GM12878 (cell line): ENCODE measurements at regions not wholly inside any gene's neighbourhood (a gene's known extent, or its start where the extent isn't known, plus 50 kb on each side); places are given as distances from the start of the nearest gene placed in this dataset.

Source experiments
- ATAC-seq: fragments of 200-7000 bp; cut with Tn5 transposase; 3 replicates; pipeline ENCODE4 v1.9.1; 2020; ENCODE audit warnings: mild to moderate bottlenecking, moderate library complexity
- BruUV-seq: library from RNA; stranded (reverse); fragments of 400-500 nt; replicated peaks from 2 replicates; lab custom pipeline; 2021; lab: Mats Ljungman, UMichigan
- CTCF ChIA-PET: fragments of 300-600 bp; sonication (Branson Sonifier 250); formaldehyde crosslinking; extraction: SDS; loops from one replicate; lab custom pipeline; 2021; ENCODE audit warnings: inconsistent platforms; lab: Yijun Ruan, JAX
- POLR2A ChIA-PET: fragments of 350-600 bp; formaldehyde crosslinking; extraction: SDS; loops from one replicate; lab custom pipeline; 2021; ENCODE audit warnings: inconsistent platforms; lab: Charles Lee
- RAD21 ChIA-PET: fragments of 300-600 bp; sonication (Branson Sonifier 250); formaldehyde crosslinking; loops from one replicate; lab custom pipeline; 2023; ENCODE audit warnings: antibody characterized with exemption; ENCODE audit not compliant: unreplicated experiment; lab: Charles Lee
- SMC1A ChIA-PET: fragments of 300-600 bp; sonication (Branson Sonifier 250); formaldehyde crosslinking; loops from one replicate; lab custom pipeline; 2023; ENCODE audit not compliant: unreplicated experiment, uncharacterized antibody; lab: Charles Lee
- DNase-seq: peaks from one replicate; pipeline ENCODE4 v3.0.0-alpha.2; 2011; ENCODE audit warnings: low read depth, low spot score
- FAIRE-seq: peaks from 3 replicates; lab custom pipeline; 2011; peaks lifted over from hg19 to GRCh38; lab: Jason Lieb, UNC
- H2AFZ ChIP-seq: 2 replicates; pipeline ENCODE4 v1.6.0; 2011; ENCODE audit warnings: low read depth, low read length, control low read depth; ENCODE audit not compliant: control insufficient read depth
- H3K27ac ChIP-seq: 2 replicates; pipeline ENCODE4 v1.5.1; 2011; ENCODE audit warnings: control low read depth; ENCODE audit not compliant: control insufficient read depth, insufficient read depth
- H3K27me3 ChIP-seq, 2 experiments: replicated peaks in 1 of 2; 2 replicates each; pipeline versions ENCODE4 v1.6.0 to v1.6.1; 2011; ENCODE audit warnings: low read length in 1 of 2; ENCODE audit not compliant: control insufficient read depth in 2 of 2, insufficient read depth in 2 of 2
- H3K36me3 ChIP-seq, 2 experiments: 2 replicates each; pipeline ENCODE4 v1.5.1; 2011; ENCODE audit warnings: low read length in 1 of 2; ENCODE audit not compliant: control insufficient read depth in 2 of 2, insufficient read depth in 2 of 2
- H3K4me1 ChIP-seq: 2 replicates; pipeline ENCODE4 v1.6.1; 2011; ENCODE audit warnings: mild to moderate bottlenecking, low read length, moderate library complexity, mixed read lengths; ENCODE audit not compliant: control insufficient read depth, insufficient read depth
- H3K4me2 ChIP-seq: 2 replicates; pipeline ENCODE4 v1.6.0; 2011; ENCODE audit warnings: control low read depth; ENCODE audit not compliant: control insufficient read depth, insufficient read depth
- H3K4me3 ChIP-seq: fragments of 200-600 bp; sonication (generic); 2 replicates; pipeline ENCODE4 v1.5.1; 2016
- H3K79me2 ChIP-seq: 2 replicates; pipeline ENCODE4 v1.6.0; 2011; ENCODE audit warnings: low read length; ENCODE audit not compliant: control insufficient read depth, insufficient read depth
- H3K9ac ChIP-seq: 2 replicates; pipeline ENCODE4 v1.8.0; 2011; ENCODE audit warnings: low read length, control low read depth, mixed read lengths; ENCODE audit not compliant: control insufficient read depth, insufficient read depth
- H3K9me3 ChIP-seq: replicated peaks from 3 replicates; pipeline ENCODE4 v1.5.1; 2011; ENCODE audit warnings: mild to moderate bottlenecking, low read length; ENCODE audit not compliant: control insufficient read depth, insufficient read depth
- H4K20me1 ChIP-seq: 2 replicates; pipeline ENCODE4 v1.6.0; 2011; ENCODE audit not compliant: control insufficient read depth, insufficient read depth
- STAT1 ChIP-seq: fragments of 450-650 bp; conservative IDR thresholded peaks from 2 replicates; pipeline ENCODE4 v1.6.1; 2014; ENCODE audit warnings: antibody characterized with exemption, mild to moderate bottlenecking
- TCF3 ChIP-seq: IDR thresholded peaks from 2 replicates; pipeline ENCODE4 v1.6.1; 2012; ENCODE audit warnings: low read depth, mild to moderate bottlenecking, low read length, borderline replicate concordance; ENCODE audit not compliant: insufficient read depth
- WGBS: methylation state at CpG from one replicate; pipeline ENCODE4 v1.1.6; 2016; ENCODE audit warnings: low lambda C conversion rate; ENCODE audit not compliant: insufficient replicate concordance, insufficient coverage; ENCODE audit errors: missing lambda C conversion rate; 5-methylcytosine and 5-hydroxymethylcytosine counted together
- in situ Hi-C: fragments of 300-500 bp; cut with MboI; formaldehyde crosslinking; loops from 9 replicates; pipeline ENCODE4 v1.14.3; 2018; ENCODE audit warnings: mixed read lengths
- intact Hi-C: fragments of 100-400 bp; cut with micrococcal nuclease; formaldehyde crosslinking; loops from one replicate; pipeline ENCODE4 v1.14.2; 2022; ENCODE audit not compliant: unreplicated experiment

DNA sequence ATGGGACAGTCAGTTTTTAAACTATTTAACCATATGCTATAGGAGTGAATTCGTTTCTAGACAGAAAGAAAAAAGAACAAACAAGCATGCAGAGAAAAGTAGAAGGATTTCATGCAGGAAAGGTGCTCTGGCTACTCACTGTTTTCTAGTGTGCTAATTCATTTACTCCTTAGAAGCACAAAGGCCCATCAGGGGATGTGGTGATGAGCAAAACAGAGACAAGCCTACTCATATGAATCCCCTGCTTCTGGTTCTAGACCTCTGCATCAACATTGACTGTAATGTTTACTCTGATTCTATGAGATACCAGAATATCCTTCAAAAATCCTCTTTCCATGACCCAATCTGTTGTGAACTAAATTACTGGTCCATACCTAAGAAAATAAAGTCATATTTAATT, 801.9 kb downstream of the PLOD2 start:
- no peak overlapping the region for H3K27ac ChIP-seq
- SMC1A ChIA-PET, result no interaction called here
- CTCF ChIA-PET, result no interaction called here
- H3K79me2 ChIP-seq, result no peaks in the 10 kb centered on the region
- ATAC-seq (no peak), FAIRE-seq (no peak), DNase-seq (no peak)
- 0% methylated on average over 1 of the region's 1 CpG for WGBS
- no peak for TF ChIP-seq TCF3
- no peaks in the 10 kb centered on the region; the same call in 2 of the 3 replicates for H3K9me3 ChIP-seq
- BruUV-seq, result no TSS peak
- no peaks in the 10 kb centered on the region for H3K36me3 ChIP-seq
- in situ Hi-C loops, result no loop called here
- POLR2A ChIA-PET, result no interaction called here
- H3K27me3 ChIP-seq, result no peaks in the 10 kb centered on the region
- H2AFZ ChIP-seq, result no peak overlapping the region
- no peak overlapping the region for H3K4me3 ChIP-seq
- H3K4me1 ChIP-seq, result no peaks in the 10 kb centered on the region
- no peak overlapping the region for H3K9ac ChIP-seq
- H4K20me1 ChIP-seq, result no peaks in the 10 kb centered on the region
- intact Hi-C loops, result no loop called here
- H3K4me2 ChIP-seq, result no peak overlapping the region
- RAD21 ChIA-PET, result no interaction called here

DNA sequence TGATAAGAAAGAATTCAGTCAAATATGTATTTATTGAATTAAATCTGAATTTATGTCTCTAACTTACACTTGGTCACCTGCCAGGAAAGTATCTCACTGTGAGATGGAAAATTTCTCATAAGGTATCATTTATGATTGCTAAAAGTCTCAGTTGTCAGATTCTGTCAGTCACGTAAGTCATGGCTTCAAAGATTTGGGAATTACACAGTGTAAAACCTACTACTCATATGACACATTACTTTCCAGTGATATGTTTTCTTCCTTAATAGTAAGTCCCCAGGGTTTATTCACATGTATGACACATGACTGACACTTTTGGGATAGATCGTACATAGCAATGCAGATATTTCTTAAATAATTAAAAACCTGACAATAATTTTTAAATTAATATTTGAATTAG, 792.2 kb downstream of the PLOD2 start:
- SMC1A ChIA-PET, result no interaction called here
- H3K9me3 ChIP-seq, result no peaks in the 10 kb centered on the region
- ATAC-seq (no peak), FAIRE-seq (no peak), DNase-seq (no peak)
- no TSS peak for BruUV-seq
- POLR2A ChIA-PET, result no interaction called here
- no peak overlapping the region for H2AFZ ChIP-seq
- no peaks in the 10 kb centered on the region for H3K27me3 ChIP-seq
- intact Hi-C loops, result no loop called here
- RAD21 ChIA-PET, result no interaction called here
- in situ Hi-C loops, result no loop called here
- no peak overlapping the region for H3K9ac ChIP-seq
- H3K4me1 ChIP-seq, result no peaks in the 10 kb centered on the region
- 85% methylated on average over 2 of the region's 2 CpGs for whole genome bisulfite sequencing
- no peak overlapping the region for H3K27ac ChIP-seq
- no peak overlapping the region for H3K4me3 ChIP-seq
- no peaks in the 10 kb centered on the region for H3K79me2 ChIP-seq
- H3K4me2 ChIP-seq, result no peak overlapping the region
- no peak for TF ChIP-seq STAT1
- no peaks in the 10 kb centered on the region for H4K20me1 ChIP-seq
- CTCF ChIA-PET, result no interaction called here
- H3K36me3 ChIP-seq, result no peaks in the 10 kb centered on the region
